ENCODE measurements at regions not wholly inside any gene's neighbourhood (a gene's known extent, or its start where the extent isn't known, plus 50 kb on each side); places are given as distances from the start of the nearest gene placed in this dataset.

DNA sequence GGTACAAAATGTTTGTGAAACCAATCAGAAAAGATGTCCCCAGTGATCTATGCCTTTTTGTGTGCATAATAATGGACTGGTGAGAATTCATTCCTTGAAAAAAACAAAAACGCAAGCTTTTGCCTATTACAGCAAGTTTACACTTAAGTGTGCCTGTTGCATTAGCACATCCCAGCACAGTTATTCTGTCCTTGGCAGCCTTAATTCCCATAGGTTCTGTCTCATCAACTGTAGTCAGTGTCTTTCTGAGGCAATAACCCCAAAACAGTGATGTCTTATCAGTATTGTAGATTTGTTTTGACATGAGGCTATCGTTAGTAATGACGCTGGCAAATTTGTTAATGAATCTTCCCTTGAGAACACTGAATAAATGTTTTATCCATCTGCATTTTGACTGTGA, 109.9 kb upstream of the KCTD3 start:
- DNase-seq: no peak
- no peaks in the 10 kb centered on the region for H3K36me3 ChIP-seq

GRCh38 chr1:215458104-215458503, 109.0 kb upstream of the KCTD3 start:
- Histone ChIP-seq H3K9me3 (no peaks in the 10 kb centered on the region), H3K36me3 (no peaks in the 10 kb centered on the region), H3K4me3 (no peak overlapping the region), H3K27ac (no peak overlapping the region), H3K27me3 (no peaks in the 10 kb centered on the region), H3K4me1 (ENCODE audit: insufficient read depth) (no peaks in the 10 kb centered on the region)
- TF ChIP-seq POLR2A (IDR thresholded peaks at IDR 0.05) (no peak), EP300 (IDR thresholded peaks at IDR 0.05) (no peak), CTCF (IDR thresholded peaks at IDR 0.05) (no peak)
- intact Hi-C loops (cut with DNase I): no loop called here
- 88 to 92% (median 88%) methylated on average over 6 of the region's 6 CpGs for WGBS, 3 donors
- DNase-seq: no peak

More for the DNA sequence above, 109.9 kb upstream of the KCTD3 start:
- no peak for TF ChIP-seq EP300 (IDR thresholded peaks at IDR 0.05)
- no peak for TF ChIP-seq POLR2A (IDR thresholded peaks at IDR 0.05)
- no peak for TF ChIP-seq CTCF (IDR thresholded peaks at IDR 0.05)
- no peak overlapping the region for H3K27ac ChIP-seq
- H3K9me3 ChIP-seq: no peaks in the 10 kb centered on the region
- WGBS, 3 donors: 75 to 89% (median 79%) methylated on average over 3 of the region's 3 CpGs
- no peaks in the 10 kb centered on the region for H3K27me3 ChIP-seq
- no peaks in the 10 kb centered on the region for H3K4me1 ChIP-seq (ENCODE audit: insufficient read depth)
- intact Hi-C loops (cut with DNase I): no loop called here
- H3K4me3 ChIP-seq: no peak overlapping the region

GRCh38 chr1:215458562-215458961, 108.5 kb upstream of the KCTD3 start:
- H3K4me1 ChIP-seq (ENCODE audit: insufficient read depth): no peaks in the 10 kb centered on the region
- no peaks in the 10 kb centered on the region for H3K9me3 ChIP-seq
- H3K27me3 ChIP-seq: no peaks in the 10 kb centered on the region
- no peaks in the 10 kb centered on the region for H3K36me3 ChIP-seq
- intact Hi-C loops (cut with DNase I): no loop called here
- no peak for TF ChIP-seq EP300 (IDR thresholded peaks at IDR 0.05)
- no peak for TF ChIP-seq POLR2A (IDR thresholded peaks at IDR 0.05)
- TF ChIP-seq CTCF (IDR thresholded peaks at IDR 0.05): no peak
- no peak overlapping the region for H3K27ac ChIP-seq
- no peak overlapping the region for H3K4me3 ChIP-seq
- no peak for DNase-seq

DNA sequence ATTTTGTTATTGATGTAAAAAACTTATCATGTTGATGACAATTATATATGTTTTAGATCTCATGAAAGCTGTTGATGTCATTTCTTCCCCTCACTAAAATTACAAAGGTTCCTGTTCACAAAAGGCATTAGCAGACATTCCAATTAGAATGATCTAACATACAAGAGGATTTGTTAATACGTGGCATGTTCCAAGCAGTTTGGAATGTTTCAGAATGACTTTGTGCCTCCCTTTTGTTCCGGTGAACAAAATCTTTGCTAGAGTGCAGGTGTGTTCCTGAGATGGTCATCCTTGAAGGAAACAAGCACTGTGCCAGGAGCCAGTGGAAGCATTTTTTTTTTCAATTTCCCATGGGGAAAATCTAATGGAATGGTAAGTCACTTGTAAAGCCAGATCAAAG, 108.0 kb upstream of the KCTD3 start:
- H3K27ac ChIP-seq: no peak overlapping the region
- no peaks in the 10 kb centered on the region for H3K9me3 ChIP-seq
- no peaks in the 10 kb centered on the region for H3K27me3 ChIP-seq
- TF ChIP-seq EP300 (IDR thresholded peaks at IDR 0.05): no peak
- no peak for TF ChIP-seq CTCF (IDR thresholded peaks at IDR 0.05)
- no peak for TF ChIP-seq POLR2A (IDR thresholded peaks at IDR 0.05)
- WGBS, 3 donors: 64 to 78% (median 68%) methylated on average over 2 of the region's 2 CpGs
- no peaks in the 10 kb centered on the region for H3K36me3 ChIP-seq
- no peaks in the 10 kb centered on the region for H3K4me1 ChIP-seq (ENCODE audit: insufficient read depth)
- no peak overlapping the region for H3K4me3 ChIP-seq
- intact Hi-C loops (cut with DNase I): no loop called here
- no peak for DNase-seq

GRCh38 chr1:215466361-215466760, 100.7 kb upstream of the KCTD3 start:
- Histone ChIP-seq H3K27ac (no peak overlapping the region), H3K9me3 (no peaks in the 10 kb centered on the region), H3K4me3 (no peak overlapping the region), H3K36me3 (no peaks in the 10 kb centered on the region), H3K4me1 (ENCODE audit: insufficient read depth) (no peaks in the 10 kb centered on the region), H3K27me3 (no peaks in the 10 kb centered on the region)
- no peak for DNase-seq
- TF ChIP-seq POLR2A (IDR thresholded peaks at IDR 0.05): no peak
- no peak for TF ChIP-seq CTCF (IDR thresholded peaks at IDR 0.05)
- no peak for TF ChIP-seq EP300 (IDR thresholded peaks at IDR 0.05)
- intact Hi-C loops (cut with DNase I): loop anchor here in 1 of 4 donors (5.0 kb wide), 1 partner anchor 544 kb away; no protein-coding TSS in a partner anchor
- WGBS, 3 donors: 67 to 77% (median 70%) methylated on average over 3 of the region's 3 CpGs
